ENCODE measurements at regions not wholly inside any gene's neighbourhood (a gene's known extent, or its start where the extent isn't known, plus 50 kb on each side); places are given as distances from the start of the nearest gene placed in this dataset.

GRCh38 chr5:2213121-2213730 lies 330.5 kb upstream of the IRX4 start (continued):
- TF ChIP-seq, protein P1, sequence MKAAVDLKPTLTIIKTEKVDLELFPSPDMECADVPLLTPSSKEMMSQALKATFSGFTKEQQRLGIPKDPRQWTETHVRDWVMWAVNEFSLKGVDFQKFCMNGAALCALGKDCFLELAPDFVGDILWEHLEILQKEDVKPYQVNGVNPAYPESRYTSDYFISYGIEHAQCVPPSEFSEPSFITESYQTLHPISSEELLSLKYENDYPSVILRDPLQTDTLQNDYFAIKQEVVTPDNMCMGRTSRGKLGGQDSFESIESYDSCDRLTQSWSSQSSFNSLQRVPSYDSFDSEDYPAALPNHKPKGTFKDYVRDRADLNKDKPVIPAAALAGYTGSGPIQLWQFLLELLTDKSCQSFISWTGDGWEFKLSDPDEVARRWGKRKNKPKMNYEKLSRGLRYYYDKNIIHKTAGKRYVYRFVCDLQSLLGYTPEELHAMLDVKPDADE (IDR thresholded peaks at IDR 0.05): no peak
- TF ChIP-seq, protein P2, sequence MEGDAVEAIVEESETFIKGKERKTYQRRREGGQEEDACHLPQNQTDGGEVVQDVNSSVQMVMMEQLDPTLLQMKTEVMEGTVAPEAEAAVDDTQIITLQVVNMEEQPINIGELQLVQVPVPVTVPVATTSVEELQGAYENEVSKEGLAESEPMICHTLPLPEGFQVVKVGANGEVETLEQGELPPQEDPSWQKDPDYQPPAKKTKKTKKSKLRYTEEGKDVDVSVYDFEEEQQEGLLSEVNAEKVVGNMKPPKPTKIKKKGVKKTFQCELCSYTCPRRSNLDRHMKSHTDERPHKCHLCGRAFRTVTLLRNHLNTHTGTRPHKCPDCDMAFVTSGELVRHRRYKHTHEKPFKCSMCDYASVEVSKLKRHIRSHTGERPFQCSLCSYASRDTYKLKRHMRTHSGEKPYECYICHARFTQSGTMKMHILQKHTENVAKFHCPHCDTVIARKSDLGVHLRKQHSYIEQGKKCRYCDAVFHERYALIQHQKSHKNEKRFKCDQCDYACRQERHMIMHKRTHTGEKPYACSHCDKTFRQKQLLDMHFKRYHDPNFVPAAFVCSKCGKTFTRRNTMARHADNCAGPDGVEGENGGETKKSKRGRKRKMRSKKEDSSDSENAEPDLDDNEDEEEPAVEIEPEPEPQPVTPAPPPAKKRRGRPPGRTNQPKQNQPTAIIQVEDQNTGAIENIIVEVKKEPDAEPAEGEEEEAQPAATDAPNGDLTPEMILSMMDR (conservative IDR thresholded peaks at IDR 0.05; ENCODE audit: low read depth in 2 of 2): no peak

DNA sequence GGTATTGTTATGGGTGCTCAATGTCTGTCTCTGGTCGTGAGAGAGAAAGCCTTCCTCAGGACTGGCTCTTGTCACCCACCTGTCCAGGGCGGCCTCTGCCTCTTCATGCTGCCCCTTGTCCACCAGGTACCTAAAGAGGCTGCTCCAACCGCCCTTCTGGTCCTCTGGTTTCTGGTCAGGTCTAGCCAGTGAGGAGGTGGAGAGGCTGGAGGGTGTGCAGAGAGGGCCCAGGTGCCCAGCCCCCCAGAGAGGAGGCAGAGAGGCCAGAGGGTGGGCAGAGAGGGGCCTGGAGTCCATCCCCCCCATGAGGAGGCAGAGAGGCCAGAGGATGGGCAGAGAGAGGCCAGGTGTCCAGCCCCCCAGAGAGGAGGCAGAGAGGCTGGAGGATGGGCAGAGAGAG lies 329.8 kb upstream of the IRX4 start:
- Histone ChIP-seq H3K79me2 (replicated peaks; ENCODE audit: insufficient read depth) (no peaks in the 10 kb centered on the region), H3K4me3 (no peak overlapping the region), H3K36me3 (ENCODE audit: insufficient read depth) (no peaks in the 10 kb centered on the region), H3K27me3 (ENCODE audit: insufficient read depth) (no peaks in the 10 kb centered on the region), H3K4me1 (ENCODE audit: insufficient read depth) (no peaks in the 10 kb centered on the region), H2AFZ (no peak overlapping the region), H3K4me2 (no peak overlapping the region), H3K27ac (ENCODE audit: low read depth) (no peak overlapping the region), H3K9me2 (ENCODE audit: insufficient read depth) (no peaks in the 10 kb centered on the region), H4K20me1 (replicated peaks; ENCODE audit: insufficient read depth) (no peaks in the 10 kb centered on the region), H3F3A (replicated peaks; ENCODE audit: low read depth) (no peaks in the 10 kb centered on the region)
- Mint-ChIP-seq H3K27me3 (ENCODE audit: insufficient read depth, low read depth, poor library complexity) (peaks cover 3% of the 10 kb centered on the region), H3K27ac (no peak overlapping the region), H3K9me3 (no peaks in the 10 kb centered on the region), H3K4me1 (no peaks in the 10 kb centered on the region), H3K36me3 (ENCODE audit: low read depth) (no peaks in the 10 kb centered on the region), H3K4me3 (no peak overlapping the region)
- DNase-seq (ENCODE audit: low spot score): no peak
- no peak for ATAC-seq
- TF ChIP-seq ZNF114 (CRISPR knock-in tag; IDR thresholded peaks at IDR 0.05) (no peak), REST (IDR thresholded peaks at IDR 0.05; ENCODE audit: unreplicated experiment) (no peak), CREB1 (CRISPR knock-in tag; IDR thresholded peaks at IDR 0.05; ENCODE audit: low read depth) (no peak), NANOG (IDR thresholded peaks at IDR 0.05; ENCODE audit: borderline replicate concordance) (no peak), JUNB (IDR thresholded peaks at IDR 0.05; ENCODE audit: unreplicated experiment) (no peak), ZNF462 (CRISPR knock-in tag; IDR thresholded peaks at IDR 0.05) (no peak), STAT1 (IDR thresholded peaks at IDR 0.05; ENCODE audit: unreplicated experiment) (no peak), POLR2AphosphoS5 (IDR thresholded peaks at IDR 0.05; ENCODE audit: low read depth) (no peak), EZH2 (IDR thresholded peaks at IDR 0.05; ENCODE audit: low read depth, unreplicated experiment) (no peak)
- TF ChIP-seq, protein P1 (IDR thresholded peaks at IDR 0.05): no peak

All from GM23338 (cell line).